ENCODE measurements at regions not wholly inside any gene's neighbourhood (a gene's known extent, or its start where the extent isn't known, plus 50 kb on each side); places are given as distances from the start of the nearest gene placed in this dataset.

GRCh38 chr6:45822246-45822812 lies 193.3 kb downstream of the CLIC5 start:
- Mint-ChIP-seq H3K9me3 (peaks cover 4% of the 10 kb centered on the region), H3K27ac (peak overlapping the region; percentile 73), H3K27me3 (peaks cover 7% of the 10 kb centered on the region), H3K4me3 (peak overlapping the region; percentile 1), H3K36me3 (ENCODE audit: low read depth) (peaks cover 4% of the 10 kb centered on the region), H3K4me1 (ENCODE audit: low read depth) (peaks cover 24% of the 10 kb centered on the region)
- ChIA-PET CTCF (interaction anchor here (1.0 to 1.5 kb wide), 2 partner anchors 18 to 114 kb away, joined by 3 to 4 read pairs; no protein-coding TSS in a partner anchor), POLR2A (interaction anchor here (0.7 to 1.0 kb wide), 3 partner anchors 8 to 108 kb away, joined by 3 read pairs; no protein-coding TSS in a partner anchor)
- DNase-seq (peak; percentile 66), ATAC-seq (peak; percentile 93)
- intact Hi-C loops (cut with micrococcal nuclease), result loop anchor here (2.0 to 5.0 kb wide), 2 partner anchors 85 to 108 kb away; no protein-coding TSS in a partner anchor
- no peak for TF ChIP-seq CTCF (IDR thresholded peaks at IDR 0.05)

- CTCF ChIA-PET, result no interaction called here
Measured at GRCh38 chr6:45818655-45819054, 197.0 kb downstream of the CLIC5 start.

GRCh38 chr6:45816674-45817297 lies 198.9 kb downstream of the CLIC5 start:
- ATAC-seq, result no peak
- Mint-ChIP-seq H3K27ac (no peak overlapping the region), H3K9me3 (peaks cover 4% of the 10 kb centered on the region)

More at GRCh38 chr6:45818655-45819054, 197.0 kb downstream of the CLIC5 start:
- Mint-ChIP-seq H3K9me3 (peaks cover 4% of the 10 kb centered on the region), H3K36me3 (ENCODE audit: low read depth) (peaks cover 4% of the 10 kb centered on the region), H3K4me3 (no peak overlapping the region), H3K27ac (no peak overlapping the region), H3K27me3 (no peaks in the 10 kb centered on the region), H3K4me1 (ENCODE audit: low read depth) (peaks cover 24% of the 10 kb centered on the region)
- intact Hi-C loops (cut with micrococcal nuclease), result no loop called here
- POLR2A ChIA-PET, result no interaction called here
- no peak for TF ChIP-seq CTCF (IDR thresholded peaks at IDR 0.05)
- DNase-seq, result no peak
- ATAC-seq, result no peak

GRCh38 chr6:45815466-45816125 lies 200.1 kb downstream of the CLIC5 start:
- no peak for TF ChIP-seq CTCF (IDR thresholded peaks at IDR 0.05)
- ChIA-PET CTCF (interaction anchor here (1.0 kb wide), 1 partner anchor 107 kb away, joined by 3 read pairs; no protein-coding TSS in a partner anchor), POLR2A (interaction anchor here (1.0 kb wide), 1 partner anchor 32 kb away, joined by 3 read pairs; no protein-coding TSS in a partner anchor)
- DNase-seq, result no peak
- H3K36me3 Mint-ChIP-seq (ENCODE audit: low read depth), result no peaks in the 10 kb centered on the region
- H3K9me3 Mint-ChIP-seq, result no peaks in the 10 kb centered on the region
- no peaks in the 10 kb centered on the region for H3K4me1 Mint-ChIP-seq (ENCODE audit: low read depth)
- intact Hi-C loops (cut with micrococcal nuclease), result no loop called here
- ATAC-seq, result no peak
- no peak overlapping the region for H3K4me3 Mint-ChIP-seq
- peaks cover 8% of the 10 kb centered on the region for H3K27me3 Mint-ChIP-seq
- H3K27ac Mint-ChIP-seq, result no peak overlapping the region

More at GRCh38 chr6:45816674-45817297, 198.9 kb downstream of the CLIC5 start:
- H3K4me1 Mint-ChIP-seq (ENCODE audit: low read depth), result peaks cover 6% of the 10 kb centered on the region
- no peak for DNase-seq
- intact Hi-C loops (cut with micrococcal nuclease), result no loop called here
- TF ChIP-seq CTCF (IDR thresholded peaks at IDR 0.05), result no peak
- ChIA-PET POLR2A (interaction anchor here (1.0 kb wide), 1 partner anchor 33 kb away, joined by 3 read pairs; no protein-coding TSS in a partner anchor), CTCF (interaction anchor here (1.0 kb wide), 1 partner anchor 106 kb away, joined by 3 read pairs; no protein-coding TSS in a partner anchor)
- H3K27me3 Mint-ChIP-seq, result peaks cover 4% of the 10 kb centered on the region
- peaks cover 4% of the 10 kb centered on the region for H3K36me3 Mint-ChIP-seq (ENCODE audit: low read depth)
- no peak overlapping the region for H3K4me3 Mint-ChIP-seq
